ENCODE measurements at regions not wholly inside any gene's neighbourhood (a gene's known extent, or its start where the extent isn't known, plus 50 kb on each side); places are given as distances from the start of the nearest gene placed in this dataset.

GRCh38 chr7:1320616-1321240 is 88.1 kb downstream of the UNCX start:
- no peak overlapping the region for H3K27ac ChIP-seq (ENCODE audit: insufficient read depth, low read depth, low read length, poor library complexity, severe bottlenecking)
- 88 to 93% methylated on average over 17 of the region's 17 CpGs for WGBS, 2 experiments
- H3K4me3 ChIP-seq (ENCODE audit: insufficient read depth, low read depth, low read length) = no peak overlapping the region
- no peaks in the 10 kb centered on the region for H3K36me3 ChIP-seq (ENCODE audit: control insufficient read depth, insufficient read depth, low read length)
- peaks cover 11% of the 10 kb centered on the region for H3K4me1 ChIP-seq (ENCODE audit: control insufficient read depth, insufficient read depth, low read length)
- no peaks in the 10 kb centered on the region for H3K27me3 ChIP-seq (ENCODE audit: control insufficient read depth, insufficient read depth, low read length, poor library complexity, severe bottlenecking)
- no peaks in the 10 kb centered on the region for H3K9me3 ChIP-seq (ENCODE audit: control insufficient read depth, low read length)

DNA sequence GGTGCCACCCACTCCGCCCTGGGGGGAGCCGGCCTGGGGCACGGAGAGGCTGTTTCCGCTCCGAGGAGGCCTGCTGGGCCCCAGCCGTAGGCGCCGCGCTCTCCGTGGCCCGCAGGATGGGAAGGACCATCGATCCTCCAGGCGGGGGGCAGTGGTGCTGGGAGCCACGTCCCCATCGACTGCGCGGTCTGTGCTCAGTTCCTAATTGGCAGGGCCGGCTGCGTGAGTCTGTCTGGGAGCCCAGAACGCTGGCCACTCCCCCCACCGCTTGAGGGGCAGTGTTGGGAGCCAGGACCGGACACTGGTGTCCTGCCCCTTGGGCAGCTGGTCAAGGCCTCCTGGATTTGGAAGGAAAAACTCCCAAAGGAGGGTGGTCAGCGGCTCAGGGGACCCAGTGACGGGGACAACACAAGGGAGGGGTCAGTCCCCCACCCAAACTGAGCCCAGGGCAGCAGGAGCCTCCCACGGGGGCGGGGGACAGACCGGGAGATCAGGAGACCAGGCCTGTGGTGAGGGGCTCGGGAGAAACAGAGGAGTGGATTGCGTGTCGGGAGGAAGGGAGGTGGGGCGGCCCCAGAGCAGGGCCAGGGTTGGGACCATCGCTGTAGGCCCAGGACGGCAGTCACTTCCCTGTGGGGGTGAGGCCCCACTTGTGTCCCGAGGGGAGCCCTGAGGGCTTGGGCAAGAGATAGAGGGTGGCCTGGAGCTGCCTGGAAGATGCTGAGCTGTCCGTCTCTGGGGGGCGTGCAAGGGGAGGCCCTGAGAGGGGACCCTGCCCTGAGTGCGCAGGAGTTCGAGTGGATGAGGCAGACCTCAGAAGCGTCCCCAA is 89.0 kb downstream of the UNCX start:
- no peaks in the 10 kb centered on the region for H3K9me3 ChIP-seq (ENCODE audit: control insufficient read depth, low read length)
- no peak overlapping the region for H3K4me3 ChIP-seq (ENCODE audit: insufficient read depth, low read depth, low read length)
- H3K27ac ChIP-seq (ENCODE audit: insufficient read depth, low read depth, low read length, poor library complexity, severe bottlenecking) = no peak overlapping the region
- peaks cover 11% of the 10 kb centered on the region for H3K4me1 ChIP-seq (ENCODE audit: control insufficient read depth, insufficient read depth, low read length)
- no peaks in the 10 kb centered on the region for H3K27me3 ChIP-seq (ENCODE audit: control insufficient read depth, insufficient read depth, low read length, poor library complexity, severe bottlenecking)
- H3K36me3 ChIP-seq (ENCODE audit: control insufficient read depth, insufficient read depth, low read length) = no peaks in the 10 kb centered on the region
- WGBS, 2 experiments = 87 to 88% methylated on average over 39 of the region's 39 CpGs

- Histone ChIP-seq H3K4me1 (ENCODE audit: control insufficient read depth, insufficient read depth, low read length) (peaks cover 11% of the 10 kb centered on the region), H3K27ac (ENCODE audit: insufficient read depth, low read depth, low read length, poor library complexity, severe bottlenecking) (no peak overlapping the region), H3K36me3 (ENCODE audit: control insufficient read depth, insufficient read depth, low read length) (no peaks in the 10 kb centered on the region), H3K4me3 (ENCODE audit: insufficient read depth, low read depth, low read length) (no peak overlapping the region), H3K27me3 (ENCODE audit: control insufficient read depth, insufficient read depth, low read length, poor library complexity, severe bottlenecking) (no peaks in the 10 kb centered on the region), H3K9me3 (ENCODE audit: control insufficient read depth, low read length) (no peaks in the 10 kb centered on the region)
- WGBS, 2 experiments = 89 to 90% methylated on average over 34 to 35 of the region's 35 CpGs
These were observed 89.8 kb downstream of the UNCX start for GRCh38 chr7:1322240-1323110.

DNA sequence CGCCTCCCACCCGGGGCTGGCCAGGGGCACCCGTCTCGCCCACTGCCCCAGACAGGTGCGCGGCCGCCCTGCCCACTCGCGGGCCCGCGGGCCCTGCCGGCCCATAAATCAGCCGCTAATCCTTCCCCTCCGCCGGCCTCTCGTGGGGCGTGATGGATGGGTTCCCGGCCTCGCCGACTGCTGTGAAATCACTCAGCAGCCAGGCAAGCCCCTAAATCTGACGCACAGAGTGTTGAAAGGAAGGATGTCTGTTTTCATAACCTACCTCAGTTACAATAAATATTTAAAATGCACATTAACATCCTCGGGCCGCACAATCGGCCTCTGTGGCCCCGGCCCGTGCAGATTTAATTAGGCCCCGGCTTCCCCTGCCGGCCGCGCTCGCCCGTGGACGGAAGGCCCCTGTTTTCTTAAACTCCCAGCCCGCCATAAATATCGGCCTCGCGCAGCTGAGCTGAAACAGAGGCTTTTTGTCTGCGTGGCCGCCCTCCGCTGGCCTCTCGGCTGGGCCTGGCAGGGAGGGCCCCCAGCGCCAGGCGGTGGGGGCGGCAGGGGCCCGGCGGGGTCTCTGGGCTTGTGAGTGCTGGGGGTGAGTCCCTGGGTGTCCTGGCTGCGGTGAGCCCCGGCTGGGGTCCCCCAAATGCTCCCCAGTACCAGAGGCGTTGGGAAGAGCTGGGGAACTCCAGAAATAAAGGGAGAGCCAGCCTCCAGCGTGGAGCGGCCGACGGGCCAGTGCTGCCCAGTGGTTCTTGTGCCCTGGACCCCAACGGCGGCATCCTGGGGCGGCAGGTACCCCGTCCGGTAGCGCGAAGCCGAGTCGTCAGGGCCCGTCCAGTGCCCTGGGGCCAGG is 90.7 kb downstream of the UNCX start:
- WGBS, 2 experiments = 89 to 91% methylated on average over 63 of the region's 63 CpGs
- H3K4me1 ChIP-seq (ENCODE audit: control insufficient read depth, insufficient read depth, low read length) = peaks cover 11% of the 10 kb centered on the region
- H3K36me3 ChIP-seq (ENCODE audit: control insufficient read depth, insufficient read depth, low read length) = no peaks in the 10 kb centered on the region
- H3K27me3 ChIP-seq (ENCODE audit: control insufficient read depth, insufficient read depth, low read length, poor library complexity, severe bottlenecking) = no peaks in the 10 kb centered on the region
- H3K9me3 ChIP-seq (ENCODE audit: control insufficient read depth, low read length) = no peaks in the 10 kb centered on the region
- H3K27ac ChIP-seq (ENCODE audit: insufficient read depth, low read depth, low read length, poor library complexity, severe bottlenecking) = no peak overlapping the region
- H3K4me3 ChIP-seq (ENCODE audit: insufficient read depth, low read depth, low read length) = no peak overlapping the region

- WGBS, 2 experiments = 87 to 88% methylated on average over 30 of the region's 30 CpGs
- Histone ChIP-seq H3K27ac (ENCODE audit: insufficient read depth, low read depth, low read length, poor library complexity, severe bottlenecking) (no peak overlapping the region), H3K4me1 (ENCODE audit: control insufficient read depth, insufficient read depth, low read length) (peaks cover 11% of the 10 kb centered on the region), H3K27me3 (ENCODE audit: control insufficient read depth, insufficient read depth, low read length, poor library complexity, severe bottlenecking) (no peaks in the 10 kb centered on the region), H3K9me3 (ENCODE audit: control insufficient read depth, low read length) (no peaks in the 10 kb centered on the region), H3K36me3 (ENCODE audit: control insufficient read depth, insufficient read depth, low read length) (no peaks in the 10 kb centered on the region), H3K4me3 (ENCODE audit: insufficient read depth, low read depth, low read length) (no peak overlapping the region)
These were observed 91.6 kb downstream of the UNCX start for GRCh38 chr7:1324028-1324900.

DNA sequence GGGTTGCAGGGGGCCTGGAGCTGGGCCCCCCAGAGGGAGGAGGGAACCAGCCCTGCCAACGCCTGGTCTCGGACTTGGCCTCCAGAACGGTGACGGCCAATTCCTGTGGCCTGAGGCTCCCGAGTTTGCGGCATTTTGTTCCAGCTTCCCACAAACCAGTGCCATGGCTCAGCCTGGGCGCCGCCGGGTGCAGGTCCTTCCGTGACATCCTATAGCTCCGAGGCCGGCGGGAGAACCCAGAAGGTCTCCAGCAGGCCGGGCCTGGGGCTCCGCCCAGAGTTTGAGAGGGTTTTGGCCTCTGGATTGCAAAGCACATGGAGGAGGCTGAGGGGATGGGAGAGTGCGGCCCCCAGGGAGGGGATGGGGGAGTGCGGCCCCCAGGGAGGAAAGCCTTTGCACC is 92.6 kb downstream of the UNCX start:
- no peaks in the 10 kb centered on the region for H3K36me3 ChIP-seq (ENCODE audit: control insufficient read depth, insufficient read depth, low read length)
- peaks cover 11% of the 10 kb centered on the region for H3K4me1 ChIP-seq (ENCODE audit: control insufficient read depth, insufficient read depth, low read length)
- no peaks in the 10 kb centered on the region for H3K27me3 ChIP-seq (ENCODE audit: control insufficient read depth, insufficient read depth, low read length, poor library complexity, severe bottlenecking)

DNA sequence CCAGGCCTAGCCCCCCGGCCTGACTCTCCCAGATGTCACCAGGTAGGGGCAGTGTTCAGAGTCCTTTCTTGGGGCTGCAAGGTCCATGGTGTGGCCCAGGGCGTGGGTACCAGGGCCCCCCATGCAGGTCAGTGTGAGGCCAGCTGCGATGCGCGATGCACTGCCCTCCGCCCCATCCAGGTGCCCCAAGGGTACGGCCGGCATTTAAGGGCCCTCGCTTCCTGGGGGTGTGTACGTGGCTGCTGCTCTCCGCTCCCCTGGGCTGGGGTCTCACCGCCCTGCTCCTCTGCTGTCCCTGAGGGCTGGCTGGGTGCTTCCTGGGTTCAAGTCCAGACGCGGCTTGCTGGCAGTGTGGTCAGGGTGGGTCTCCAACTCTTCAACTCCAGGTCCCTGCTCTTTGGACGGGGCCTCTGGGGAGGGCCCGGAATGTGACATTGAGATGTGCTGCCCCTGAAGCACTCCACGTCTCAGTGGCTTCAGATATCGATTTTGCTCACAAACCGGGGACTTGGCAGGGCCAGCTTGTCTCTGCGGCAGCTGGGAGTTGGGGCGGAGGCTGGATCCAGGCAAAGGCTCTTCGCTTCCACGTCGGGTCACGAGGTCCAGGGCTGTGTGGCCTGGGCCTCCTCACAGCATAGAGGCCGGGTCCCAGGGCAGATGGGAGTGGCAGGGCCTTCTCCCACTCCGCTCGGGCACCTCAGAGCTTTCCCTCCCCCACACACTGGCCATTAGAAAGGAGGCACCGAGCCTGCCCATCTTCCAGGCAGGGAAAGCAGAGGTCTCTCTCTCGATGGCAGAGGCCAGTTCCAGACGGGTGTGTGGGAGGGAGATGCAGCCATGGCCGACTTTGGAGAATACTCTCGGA is 93.2 kb downstream of the UNCX start:
- Histone ChIP-seq H3K27me3 (ENCODE audit: control insufficient read depth, insufficient read depth, low read length, poor library complexity, severe bottlenecking) (no peaks in the 10 kb centered on the region), H3K4me1 (ENCODE audit: control insufficient read depth, insufficient read depth, low read length) (peaks cover 10% of the 10 kb centered on the region)
- 93% methylated on average over 33 of the region's 33 CpGs for WGBS, 2 experiments

More for the DNA sequence above, 92.6 kb downstream of the UNCX start:
- no peak overlapping the region for H3K27ac ChIP-seq (ENCODE audit: insufficient read depth, low read depth, low read length, poor library complexity, severe bottlenecking)
- WGBS, 2 experiments = 92% methylated on average over 17 of the region's 17 CpGs
- H3K9me3 ChIP-seq (ENCODE audit: control insufficient read depth, low read length) = no peaks in the 10 kb centered on the region
- H3K4me3 ChIP-seq (ENCODE audit: insufficient read depth, low read depth, low read length) = no peak overlapping the region

GRCh38 chr7:1326511-1326785 is 93.8 kb downstream of the UNCX start:
- H3K9me3 ChIP-seq (ENCODE audit: control insufficient read depth, low read length) = no peaks in the 10 kb centered on the region

More for the DNA sequence above, 93.2 kb downstream of the UNCX start:
- Histone ChIP-seq H3K9me3 (ENCODE audit: control insufficient read depth, low read length) (no peaks in the 10 kb centered on the region), H3K36me3 (ENCODE audit: control insufficient read depth, insufficient read depth, low read length) (no peaks in the 10 kb centered on the region), H3K27ac (ENCODE audit: insufficient read depth, low read depth, low read length, poor library complexity, severe bottlenecking) (no peak overlapping the region), H3K4me3 (ENCODE audit: insufficient read depth, low read depth, low read length) (no peak overlapping the region)

More at GRCh38 chr7:1326511-1326785, 93.8 kb downstream of the UNCX start:
- Histone ChIP-seq H3K27me3 (ENCODE audit: control insufficient read depth, insufficient read depth, low read length, poor library complexity, severe bottlenecking) (no peaks in the 10 kb centered on the region), H3K27ac (ENCODE audit: insufficient read depth, low read depth, low read length, poor library complexity, severe bottlenecking) (no peak overlapping the region), H3K36me3 (ENCODE audit: control insufficient read depth, insufficient read depth, low read length) (no peaks in the 10 kb centered on the region), H3K4me3 (ENCODE audit: insufficient read depth, low read depth, low read length) (no peak overlapping the region), H3K4me1 (ENCODE audit: control insufficient read depth, insufficient read depth, low read length) (peaks cover 4% of the 10 kb centered on the region)
- 87 to 92% methylated on average over 8 to 9 of the region's 9 CpGs for WGBS, 2 experiments
